SK-N-SH treated with all-trans-retinoic acid at 6 μM for 48 hours (cell line): ENCODE measurements at regions not wholly inside any gene's neighbourhood (a gene's known extent, or its start where the extent isn't known, plus 50 kb on each side); places are given as distances from the start of the nearest gene placed in this dataset.

ENCODE experiments used
- ATAC-seq: fragments of 200-7000 bp; cut with Tn5 transposase; 3 replicates; pipeline ENCODE4 v1.9.1; 2020; ENCODE audit warnings: mild to moderate bottlenecking, moderate library complexity
- ARNTL ChIP-seq: fragments of 450-650 bp; formaldehyde crosslinking; IDR thresholded peaks from 2 replicates; pipeline ENCODE4 v1.5.0; 2020; ENCODE audit warnings: low read depth, mild to moderate bottlenecking, moderate library complexity, borderline replicate concordance
- BACH2 ChIP-seq: fragments of 250-450 bp; sonication (Bioruptor Pico); IDR thresholded peaks from 2 replicates; pipeline ENCODE4 v1.9.0; 2021; ENCODE audit warnings: mild to moderate bottlenecking, borderline replicate concordance
- CSDC2 ChIP-seq: fragments of 250-450 bp; sonication (Bioruptor Pico); IDR thresholded peaks from 2 replicates; pipeline ENCODE4 v1.5.0; 2020; ENCODE audit warnings: mild to moderate bottlenecking, moderate library complexity
- GLIS3 ChIP-seq: fragments of 250-450 bp; sonication (Bioruptor Pico); IDR thresholded peaks from 2 replicates; pipeline ENCODE4 v1.5.0; 2020; ENCODE audit warnings: mild to moderate bottlenecking, moderate library complexity
- PPARA ChIP-seq: fragments of 250-450 bp; sonication (Bioruptor Pico); IDR thresholded peaks from 2 replicates; pipeline ENCODE4 v1.5.0; 2020; ENCODE audit warnings: mild to moderate bottlenecking, borderline replicate concordance
- RARB ChIP-seq: fragments of 250-450 bp; sonication (Bioruptor Pico); IDR thresholded peaks from 2 replicates; pipeline ENCODE4 v1.8.0; 2021; ENCODE audit warnings: mild to moderate bottlenecking, moderate library complexity
- SNAI2 ChIP-seq: fragments of 250-450 bp; sonication (Bioruptor Pico); IDR thresholded peaks from 2 replicates; pipeline ENCODE4 v1.5.0; 2020; ENCODE audit warnings: mild to moderate bottlenecking, moderate library complexity
- TCF4 ChIP-seq: fragments of 250-450 bp; sonication (Bioruptor Pico); IDR thresholded peaks from 2 replicates; pipeline ENCODE4 v1.8.0; 2021; ENCODE audit warnings: mild to moderate bottlenecking, moderate library complexity, borderline replicate concordance
- ZC3H10 ChIP-seq: fragments of 250-450 bp; sonication (Bioruptor Pico); IDR thresholded peaks from 2 replicates; pipeline ENCODE4 v1.5.1; 2021; ENCODE audit warnings: mild to moderate bottlenecking, moderate library complexity
- ZFP3 ChIP-seq: fragments of 250-450 bp; sonication (Bioruptor Pico); IDR thresholded peaks from 2 replicates; pipeline ENCODE4 v1.5.0; 2020; ENCODE audit warnings: mild to moderate bottlenecking, moderate library complexity
- ZFP30 ChIP-seq: fragments of 450-650 bp; formaldehyde crosslinking; IDR thresholded peaks from 2 replicates; pipeline ENCODE4 v1.5.0; 2022; ENCODE audit warnings: mild to moderate bottlenecking, moderate library complexity
- ZNF565 ChIP-seq: fragments of 450-650 bp; formaldehyde crosslinking; conservative IDR thresholded peaks from 2 replicates; pipeline ENCODE4 v1.5.0; 2020; ENCODE audit warnings: low read depth, mild to moderate bottlenecking, moderate library complexity
- ZNF70 ChIP-seq: fragments of 450-650 bp; formaldehyde crosslinking; IDR thresholded peaks from 2 replicates; pipeline ENCODE4 v1.5.0; 2020; ENCODE audit warnings: mild to moderate bottlenecking, moderate library complexity
- ZNF8 ChIP-seq: fragments of 450-650 bp; formaldehyde crosslinking; IDR thresholded peaks from 2 replicates; pipeline ENCODE4 v1.5.0; 2020; ENCODE audit warnings: mild to moderate bottlenecking, moderate library complexity
- TF ChIP-seq, protein P1 (sequence below): fragments of 250-450 bp; sonication (Bioruptor Pico); IDR thresholded peaks from 2 replicates; pipeline ENCODE4 v1.5.1; 2021; ENCODE audit warnings: mild to moderate bottlenecking, moderate library complexity
- TF ChIP-seq, protein P2 (sequence below): fragments of 250-450 bp; sonication (Bioruptor Pico); IDR thresholded peaks from 2 replicates; pipeline ENCODE4 v1.8.0; 2020; ENCODE audit warnings: mild to moderate bottlenecking, moderate library complexity, borderline replicate concordance
- TF ChIP-seq, protein P3 (sequence below): fragments of 250-450 bp; sonication (Bioruptor Pico); IDR thresholded peaks from 2 replicates; pipeline ENCODE4 v1.5.1; 2020; ENCODE audit warnings: low read depth, mild to moderate bottlenecking, moderate library complexity
- TF ChIP-seq, protein P4 (sequence below): fragments of 250-450 bp; sonication (Bioruptor Pico); IDR thresholded peaks from 2 replicates; pipeline ENCODE4 v1.5.0; 2020; ENCODE audit warnings: mild to moderate bottlenecking, moderate library complexity
- TF ChIP-seq, protein P5 (sequence below): fragments of 250-450 bp; sonication (Bioruptor Pico); IDR thresholded peaks from 2 replicates; pipeline ENCODE4 v1.8.0; 2021; ENCODE audit warnings: low read depth, mild to moderate bottlenecking, moderate library complexity, borderline replicate concordance

DNA sequence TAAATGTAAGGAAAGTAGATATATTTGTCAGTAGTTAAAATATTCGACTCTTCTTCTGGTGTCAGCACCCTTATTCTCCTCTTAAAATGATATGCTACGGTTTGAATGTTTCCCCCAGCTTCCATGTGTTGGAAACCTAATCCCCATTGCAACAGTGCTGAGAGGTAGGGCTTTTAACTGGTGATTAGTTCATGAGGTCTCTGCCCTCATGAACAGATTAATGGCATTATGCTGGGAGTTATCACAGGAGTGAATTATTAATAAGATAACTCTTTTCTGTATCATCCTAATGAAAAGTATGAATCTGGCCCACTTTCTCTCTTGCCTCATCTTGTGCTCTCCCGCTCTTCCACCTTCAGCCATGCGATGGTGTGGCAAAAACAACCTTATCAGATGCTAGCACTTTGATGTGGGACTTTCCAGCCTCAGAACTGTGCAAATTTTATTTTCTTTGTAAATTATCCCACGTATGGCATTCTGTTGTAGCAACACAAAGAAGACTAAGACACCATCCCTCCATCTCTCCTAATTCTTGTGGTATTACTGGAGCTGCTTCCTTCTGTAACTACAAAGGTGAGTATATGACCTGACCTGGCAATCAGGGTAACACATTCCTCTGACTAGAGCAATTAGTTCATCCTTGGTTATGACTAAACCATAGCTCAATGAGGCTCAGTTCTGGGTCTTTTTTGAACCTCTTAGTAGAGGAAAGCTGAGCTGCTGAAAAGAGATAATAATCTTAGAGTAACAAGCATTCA lies 171.1 kb upstream of the TMEM196 start:
- ATAC-seq: no peak
- TF ChIP-seq ZNF70 (no peak), RARB (CRISPR knock-in tag) (no peak), CSDC2 (no peak), ZFP3 (CRISPR knock-in tag) (no peak)

DNA sequence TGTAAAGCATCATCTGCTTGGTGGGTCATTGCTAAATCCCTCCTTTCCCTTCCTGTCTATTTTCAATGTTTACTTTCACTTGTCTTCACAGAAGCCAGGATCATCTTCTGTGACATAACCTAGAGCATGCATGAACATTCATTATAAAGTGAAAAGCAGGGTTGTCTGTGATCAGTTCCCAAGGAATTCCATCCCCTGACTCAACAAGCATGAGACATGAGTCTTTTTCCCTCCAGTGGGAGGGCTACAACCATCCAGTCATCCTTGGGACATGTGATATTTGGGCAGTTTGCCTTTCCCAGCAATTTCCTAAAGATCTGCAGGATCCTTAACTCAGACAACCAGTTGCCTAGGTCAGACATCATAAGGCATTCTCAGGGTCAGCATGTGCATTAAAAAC lies 166.3 kb upstream of the TMEM196 start:
- TF ChIP-seq SNAI2: no peak
- no peak for TF ChIP-seq ARNTL (CRISPR knock-in tag)
- TF ChIP-seq CSDC2: no peak
- TF ChIP-seq ZFP3 (CRISPR knock-in tag): no peak
- no peak for TF ChIP-seq ZC3H10 (CRISPR knock-in tag)
- TF ChIP-seq TCF4 (CRISPR knock-in tag): no peak
- TF ChIP-seq ZNF565 (CRISPR knock-in tag): no peak
- TF ChIP-seq BACH2 (CRISPR knock-in tag): no peak
- no peak for TF ChIP-seq GLIS3 (CRISPR knock-in tag)
- TF ChIP-seq, protein P1, sequence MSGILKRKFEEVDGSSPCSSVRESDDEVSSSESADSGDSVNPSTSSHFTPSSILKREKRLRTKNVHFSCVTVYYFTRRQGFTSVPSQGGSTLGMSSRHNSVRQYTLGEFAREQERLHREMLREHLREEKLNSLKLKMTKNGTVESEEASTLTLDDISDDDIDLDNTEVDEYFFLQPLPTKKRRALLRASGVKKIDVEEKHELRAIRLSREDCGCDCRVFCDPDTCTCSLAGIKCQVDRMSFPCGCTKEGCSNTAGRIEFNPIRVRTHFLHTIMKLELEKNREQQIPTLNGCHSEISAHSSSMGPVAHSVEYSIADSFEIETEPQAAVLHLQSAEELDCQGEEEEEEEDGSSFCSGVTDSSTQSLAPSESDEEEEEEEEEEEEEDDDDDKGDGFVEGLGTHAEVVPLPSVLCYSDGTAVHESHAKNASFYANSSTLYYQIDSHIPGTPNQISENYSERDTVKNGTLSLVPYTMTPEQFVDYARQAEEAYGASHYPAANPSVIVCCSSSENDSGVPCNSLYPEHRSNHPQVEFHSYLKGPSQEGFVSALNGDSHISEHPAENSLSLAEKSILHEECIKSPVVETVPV (CRISPR knock-in tag): no peak
- no peak for TF ChIP-seq PPARA (CRISPR knock-in tag)
- ATAC-seq: no peak

DNA sequence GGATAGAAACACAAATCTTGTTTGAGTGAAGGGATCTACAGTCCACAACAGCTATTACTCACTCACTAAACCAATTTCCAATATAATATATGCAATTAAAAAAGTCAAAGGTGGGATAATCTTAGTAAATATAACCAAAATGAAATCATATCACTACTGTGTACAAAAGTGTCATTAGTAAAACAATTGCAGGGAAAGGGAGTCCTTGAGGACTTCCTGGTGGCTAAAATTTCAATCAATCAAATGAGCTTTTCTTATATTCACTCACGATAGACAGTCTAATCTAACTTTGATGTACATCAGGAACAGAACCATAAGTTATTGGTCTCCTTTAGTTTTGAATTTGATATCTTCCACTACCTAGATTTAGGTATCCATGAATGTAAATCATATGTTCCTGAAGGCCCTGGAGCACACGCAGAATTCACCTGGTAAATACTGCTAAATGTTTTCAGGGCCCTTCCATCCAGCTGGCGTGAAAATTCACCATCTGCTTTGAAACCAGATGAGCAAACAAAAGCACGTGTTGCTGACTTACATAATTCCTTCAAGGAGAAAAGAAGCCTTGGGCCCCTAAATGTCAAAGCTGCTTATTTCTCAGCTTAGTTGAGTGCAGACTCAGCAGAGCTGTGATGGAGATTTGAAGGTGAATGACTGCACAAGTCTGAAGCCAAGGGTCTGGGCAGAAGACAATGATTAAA lies 159.3 kb upstream of the TMEM196 start:
- ATAC-seq: no peak
- TF ChIP-seq ZFP30 (CRISPR knock-in tag) (no peak), CSDC2 (no peak), ZFP3 (CRISPR knock-in tag) (no peak), ZNF8 (CRISPR knock-in tag) (no peak), SNAI2 (no peak), ZNF565 (CRISPR knock-in tag) (no peak), BACH2 (CRISPR knock-in tag) (no peak), ZC3H10 (CRISPR knock-in tag) (no peak), TCF4 (CRISPR knock-in tag) (no peak), ZNF70 (no peak)
- TF ChIP-seq, protein P2, sequence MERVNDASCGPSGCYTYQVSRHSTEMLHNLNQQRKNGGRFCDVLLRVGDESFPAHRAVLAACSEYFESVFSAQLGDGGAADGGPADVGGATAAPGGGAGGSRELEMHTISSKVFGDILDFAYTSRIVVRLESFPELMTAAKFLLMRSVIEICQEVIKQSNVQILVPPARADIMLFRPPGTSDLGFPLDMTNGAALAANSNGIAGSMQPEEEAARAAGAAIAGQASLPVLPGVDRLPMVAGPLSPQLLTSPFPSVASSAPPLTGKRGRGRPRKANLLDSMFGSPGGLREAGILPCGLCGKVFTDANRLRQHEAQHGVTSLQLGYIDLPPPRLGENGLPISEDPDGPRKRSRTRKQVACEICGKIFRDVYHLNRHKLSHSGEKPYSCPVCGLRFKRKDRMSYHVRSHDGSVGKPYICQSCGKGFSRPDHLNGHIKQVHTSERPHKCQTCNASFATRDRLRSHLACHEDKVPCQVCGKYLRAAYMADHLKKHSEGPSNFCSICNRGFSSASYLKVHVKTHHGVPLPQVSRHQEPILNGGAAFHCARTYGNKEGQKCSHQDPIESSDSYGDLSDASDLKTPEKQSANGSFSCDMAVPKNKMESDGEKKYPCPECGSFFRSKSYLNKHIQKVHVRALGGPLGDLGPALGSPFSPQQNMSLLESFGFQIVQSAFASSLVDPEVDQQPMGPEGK (CRISPR knock-in tag): no peak
- TF ChIP-seq, protein P3, sequence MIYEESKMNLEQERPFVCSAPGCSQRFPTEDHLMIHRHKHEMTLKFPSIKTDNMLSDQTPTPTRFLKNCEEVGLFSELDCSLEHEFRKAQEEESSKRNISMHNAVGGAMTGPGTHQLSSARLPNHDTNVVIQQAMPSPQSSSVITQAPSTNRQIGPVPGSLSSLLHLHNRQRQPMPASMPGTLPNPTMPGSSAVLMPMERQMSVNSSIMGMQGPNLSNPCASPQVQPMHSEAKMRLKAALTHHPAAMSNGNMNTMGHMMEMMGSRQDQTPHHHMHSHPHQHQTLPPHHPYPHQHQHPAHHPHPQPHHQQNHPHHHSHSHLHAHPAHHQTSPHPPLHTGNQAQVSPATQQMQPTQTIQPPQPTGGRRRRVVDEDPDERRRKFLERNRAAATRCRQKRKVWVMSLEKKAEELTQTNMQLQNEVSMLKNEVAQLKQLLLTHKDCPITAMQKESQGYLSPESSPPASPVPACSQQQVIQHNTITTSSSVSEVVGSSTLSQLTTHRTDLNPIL (CRISPR knock-in tag): no peak
- TF ChIP-seq, protein P1 (CRISPR knock-in tag): no peak
- TF ChIP-seq, protein P4, sequence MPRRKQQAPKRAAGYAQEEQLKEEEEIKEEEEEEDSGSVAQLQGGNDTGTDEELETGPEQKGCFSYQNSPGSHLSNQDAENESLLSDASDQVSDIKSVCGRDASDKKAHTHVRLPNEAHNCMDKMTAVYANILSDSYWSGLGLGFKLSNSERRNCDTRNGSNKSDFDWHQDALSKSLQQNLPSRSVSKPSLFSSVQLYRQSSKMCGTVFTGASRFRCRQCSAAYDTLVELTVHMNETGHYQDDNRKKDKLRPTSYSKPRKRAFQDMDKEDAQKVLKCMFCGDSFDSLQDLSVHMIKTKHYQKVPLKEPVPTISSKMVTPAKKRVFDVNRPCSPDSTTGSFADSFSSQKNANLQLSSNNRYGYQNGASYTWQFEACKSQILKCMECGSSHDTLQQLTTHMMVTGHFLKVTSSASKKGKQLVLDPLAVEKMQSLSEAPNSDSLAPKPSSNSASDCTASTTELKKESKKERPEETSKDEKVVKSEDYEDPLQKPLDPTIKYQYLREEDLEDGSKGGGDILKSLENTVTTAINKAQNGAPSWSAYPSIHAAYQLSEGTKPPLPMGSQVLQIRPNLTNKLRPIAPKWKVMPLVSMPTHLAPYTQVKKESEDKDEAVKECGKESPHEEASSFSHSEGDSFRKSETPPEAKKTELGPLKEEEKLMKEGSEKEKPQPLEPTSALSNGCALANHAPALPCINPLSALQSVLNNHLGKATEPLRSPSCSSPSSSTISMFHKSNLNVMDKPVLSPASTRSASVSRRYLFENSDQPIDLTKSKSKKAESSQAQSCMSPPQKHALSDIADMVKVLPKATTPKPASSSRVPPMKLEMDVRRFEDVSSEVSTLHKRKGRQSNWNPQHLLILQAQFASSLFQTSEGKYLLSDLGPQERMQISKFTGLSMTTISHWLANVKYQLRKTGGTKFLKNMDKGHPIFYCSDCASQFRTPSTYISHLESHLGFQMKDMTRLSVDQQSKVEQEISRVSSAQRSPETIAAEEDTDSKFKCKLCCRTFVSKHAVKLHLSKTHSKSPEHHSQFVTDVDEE (CRISPR knock-in tag): no peak
- TF ChIP-seq, protein P5, sequence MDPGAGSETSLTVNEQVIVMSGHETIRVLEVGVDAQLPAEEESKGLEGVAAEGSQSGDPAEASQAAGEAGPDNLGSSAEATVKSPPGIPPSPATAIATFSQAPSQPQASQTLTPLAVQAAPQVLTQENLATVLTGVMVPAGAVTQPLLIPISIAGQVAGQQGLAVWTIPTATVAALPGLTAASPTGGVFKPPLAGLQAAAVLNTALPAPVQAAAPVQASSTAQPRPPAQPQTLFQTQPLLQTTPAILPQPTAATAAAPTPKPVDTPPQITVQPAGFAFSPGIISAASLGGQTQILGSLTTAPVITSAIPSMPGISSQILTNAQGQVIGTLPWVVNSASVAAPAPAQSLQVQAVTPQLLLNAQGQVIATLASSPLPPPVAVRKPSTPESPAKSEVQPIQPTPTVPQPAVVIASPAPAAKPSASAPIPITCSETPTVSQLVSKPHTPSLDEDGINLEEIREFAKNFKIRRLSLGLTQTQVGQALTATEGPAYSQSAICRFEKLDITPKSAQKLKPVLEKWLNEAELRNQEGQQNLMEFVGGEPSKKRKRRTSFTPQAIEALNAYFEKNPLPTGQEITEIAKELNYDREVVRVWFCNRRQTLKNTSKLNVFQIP (CRISPR knock-in tag): no peak
- TF ChIP-seq, all 23 proteins: peak for 0
